ENCODE measurements at regions not wholly inside any gene's neighbourhood (a gene's known extent, or its start where the extent isn't known, plus 50 kb on each side); places are given as distances from the start of the nearest gene placed in this dataset.

- Histone ChIP-seq H3K4me3 (ENCODE audit: insufficient read depth, low read depth, low read length) (no peak overlapping the region), H3K27me3 (ENCODE audit: control insufficient read depth, insufficient read depth, low read length) (no peaks in the 10 kb centered on the region), H3K36me3 (replicated peaks; ENCODE audit: control insufficient read depth, insufficient read depth, low read length) (no peaks in the 10 kb centered on the region)
- DNase-seq = no peak
Observed at GRCh38 chr2:226190479-226191252, 609.0 kb downstream of the IRS1 start.

- Histone ChIP-seq H3K4me3 (ENCODE audit: insufficient read depth, low read depth, low read length) (no peak overlapping the region), H3K27me3 (ENCODE audit: control insufficient read depth, insufficient read depth, low read length) (no peaks in the 10 kb centered on the region), H3K36me3 (replicated peaks; ENCODE audit: control insufficient read depth, insufficient read depth, low read length) (no peaks in the 10 kb centered on the region)
- DNase-seq = no peak
Observed at GRCh38 chr2:226189061-226189460, 610.6 kb downstream of the IRS1 start.

GRCh38 chr2:226187616-226188015 is 612.0 kb downstream of the IRS1 start:
- no peaks in the 10 kb centered on the region for H3K27me3 ChIP-seq (ENCODE audit: control insufficient read depth, insufficient read depth, low read length)

GRCh38 chr2:226187156-226187555 is 612.5 kb downstream of the IRS1 start:
- no peak for DNase-seq
- Histone ChIP-seq H3K27me3 (ENCODE audit: control insufficient read depth, insufficient read depth, low read length) (no peaks in the 10 kb centered on the region), H3K4me3 (ENCODE audit: insufficient read depth, low read depth, low read length) (no peak overlapping the region), H3K36me3 (replicated peaks; ENCODE audit: control insufficient read depth, insufficient read depth, low read length) (no peaks in the 10 kb centered on the region)

More at GRCh38 chr2:226187616-226188015, 612.0 kb downstream of the IRS1 start:
- DNase-seq = no peak
- Histone ChIP-seq H3K4me3 (ENCODE audit: insufficient read depth, low read depth, low read length) (no peak overlapping the region), H3K36me3 (replicated peaks; ENCODE audit: control insufficient read depth, insufficient read depth, low read length) (no peaks in the 10 kb centered on the region)

DNA sequence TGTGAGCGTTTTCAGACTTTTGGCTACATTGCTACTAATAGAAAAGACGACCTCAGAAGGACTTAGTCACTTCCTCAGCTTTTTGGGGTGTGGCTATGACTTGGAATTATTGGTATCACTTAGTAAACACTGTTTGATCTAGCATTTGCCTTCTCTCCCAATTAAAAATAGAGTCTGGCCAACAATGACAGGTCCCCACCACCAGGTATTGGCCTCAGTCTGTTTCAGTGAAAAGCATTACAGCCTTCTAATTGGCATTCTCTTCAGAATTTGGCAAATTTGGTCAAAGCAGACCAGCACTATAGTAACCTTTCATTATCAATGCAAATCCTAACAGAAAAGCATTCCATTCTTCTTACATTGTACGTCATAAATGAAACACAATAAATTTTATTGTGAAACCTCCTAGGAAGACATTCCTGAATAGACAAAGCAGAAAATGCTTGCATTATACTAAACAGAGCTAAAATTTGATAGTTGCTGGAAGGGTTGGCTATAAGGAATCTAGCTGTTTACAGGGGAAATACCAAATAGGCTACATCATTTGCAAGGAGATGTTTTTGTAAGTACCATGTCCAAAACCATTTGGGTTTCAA is 613.9 kb downstream of the IRS1 start:
- no peak for DNase-seq
- no peak overlapping the region for H3K4me3 ChIP-seq (ENCODE audit: insufficient read depth, low read depth, low read length)
- H3K36me3 ChIP-seq (replicated peaks; ENCODE audit: control insufficient read depth, insufficient read depth, low read length) = no peaks in the 10 kb centered on the region
- H3K27me3 ChIP-seq (ENCODE audit: control insufficient read depth, insufficient read depth, low read length) = no peaks in the 10 kb centered on the region

DNA sequence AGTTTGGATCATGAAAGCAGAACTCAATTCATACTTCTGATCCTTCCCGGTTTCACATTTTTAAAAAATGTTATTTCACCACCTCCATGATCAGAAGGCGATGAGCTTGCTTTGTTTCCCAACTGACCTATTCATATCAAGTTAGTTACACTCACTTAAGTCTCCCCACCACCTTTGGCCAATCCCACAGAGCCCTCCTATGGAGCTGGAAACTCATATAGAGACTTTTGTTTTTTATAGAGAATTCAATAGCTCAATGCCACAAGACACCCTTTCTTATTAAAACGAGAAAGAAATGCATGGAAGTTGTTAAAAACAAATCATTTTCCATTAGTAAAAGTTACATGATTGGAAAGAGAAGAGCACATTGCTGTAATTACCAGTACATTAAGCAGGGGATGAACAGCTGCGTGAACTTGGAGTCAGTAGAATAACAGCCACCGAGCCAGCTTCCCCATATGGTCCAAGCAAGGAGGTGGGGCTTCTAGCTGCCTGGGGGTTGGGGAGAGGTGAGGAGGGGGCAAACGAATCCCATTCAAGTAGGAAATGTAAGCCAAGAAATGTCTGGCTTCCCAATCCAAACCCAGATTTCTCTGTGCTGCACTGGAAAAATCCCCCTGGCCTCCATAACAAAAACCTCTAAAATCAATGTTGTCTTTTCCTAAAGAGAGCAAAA is 614.5 kb downstream of the IRS1 start:
- H3K27me3 ChIP-seq (ENCODE audit: control insufficient read depth, insufficient read depth, low read length) = no peaks in the 10 kb centered on the region
- DNase-seq = no peak
- no peak overlapping the region for H3K4me3 ChIP-seq (ENCODE audit: insufficient read depth, low read depth, low read length)
- H3K36me3 ChIP-seq (replicated peaks; ENCODE audit: control insufficient read depth, insufficient read depth, low read length) = no peaks in the 10 kb centered on the region

GRCh38 chr2:226184540-226184939 is 615.1 kb downstream of the IRS1 start:
- DNase-seq = no peak
- H3K4me3 ChIP-seq (ENCODE audit: insufficient read depth, low read depth, low read length) = no peak overlapping the region
- no peaks in the 10 kb centered on the region for H3K27me3 ChIP-seq (ENCODE audit: control insufficient read depth, insufficient read depth, low read length)
- H3K36me3 ChIP-seq (replicated peaks; ENCODE audit: control insufficient read depth, insufficient read depth, low read length) = no peaks in the 10 kb centered on the region

GRCh38 chr2:226183550-226183949 is 616.1 kb downstream of the IRS1 start:
- no peak overlapping the region for H3K4me3 ChIP-seq (ENCODE audit: insufficient read depth, low read depth, low read length)
- no peaks in the 10 kb centered on the region for H3K36me3 ChIP-seq (replicated peaks; ENCODE audit: control insufficient read depth, insufficient read depth, low read length)
- no peaks in the 10 kb centered on the region for H3K27me3 ChIP-seq (ENCODE audit: control insufficient read depth, insufficient read depth, low read length)
- no peak for DNase-seq

- DNase-seq = no peak
- no peaks in the 10 kb centered on the region for H3K27me3 ChIP-seq (ENCODE audit: control insufficient read depth, insufficient read depth, low read length)
- no peak overlapping the region for H3K4me3 ChIP-seq (ENCODE audit: insufficient read depth, low read depth, low read length)
- H3K36me3 ChIP-seq (replicated peaks; ENCODE audit: control insufficient read depth, insufficient read depth, low read length) = no peaks in the 10 kb centered on the region
Observed at GRCh38 chr2:226183033-226183432, 616.6 kb downstream of the IRS1 start.

GRCh38 chr2:226181909-226182308 is 617.7 kb downstream of the IRS1 start:
- H3K27me3 ChIP-seq (ENCODE audit: control insufficient read depth, insufficient read depth, low read length) = no peaks in the 10 kb centered on the region
- no peaks in the 10 kb centered on the region for H3K36me3 ChIP-seq (replicated peaks; ENCODE audit: control insufficient read depth, insufficient read depth, low read length)
- no peak overlapping the region for H3K4me3 ChIP-seq (ENCODE audit: insufficient read depth, low read depth, low read length)
- no peak for DNase-seq

- no peak overlapping the region for H3K4me3 ChIP-seq (ENCODE audit: insufficient read depth, low read depth, low read length)
- H3K27me3 ChIP-seq (ENCODE audit: control insufficient read depth, insufficient read depth, low read length) = no peaks in the 10 kb centered on the region
- no peaks in the 10 kb centered on the region for H3K36me3 ChIP-seq (replicated peaks; ENCODE audit: control insufficient read depth, insufficient read depth, low read length)
- DNase-seq = no peak
Observed at GRCh38 chr2:226180281-226180884, 619.2 kb downstream of the IRS1 start.

- H3K27me3 ChIP-seq (ENCODE audit: control insufficient read depth, insufficient read depth, low read length) = no peaks in the 10 kb centered on the region
- H3K36me3 ChIP-seq (replicated peaks; ENCODE audit: control insufficient read depth, insufficient read depth, low read length) = no peaks in the 10 kb centered on the region
- no peak for DNase-seq
- no peak overlapping the region for H3K4me3 ChIP-seq (ENCODE audit: insufficient read depth, low read depth, low read length)
Observed at GRCh38 chr2:226179010-226179409, 620.6 kb downstream of the IRS1 start.

GRCh38 chr2:226176283-226176984 is 623.2 kb downstream of the IRS1 start:
- no peaks in the 10 kb centered on the region for H3K27me3 ChIP-seq (ENCODE audit: control insufficient read depth, insufficient read depth, low read length)
- no peak for DNase-seq
- no peak overlapping the region for H3K4me3 ChIP-seq (ENCODE audit: insufficient read depth, low read depth, low read length)
- H3K36me3 ChIP-seq (replicated peaks; ENCODE audit: control insufficient read depth, insufficient read depth, low read length) = no peaks in the 10 kb centered on the region

DNA sequence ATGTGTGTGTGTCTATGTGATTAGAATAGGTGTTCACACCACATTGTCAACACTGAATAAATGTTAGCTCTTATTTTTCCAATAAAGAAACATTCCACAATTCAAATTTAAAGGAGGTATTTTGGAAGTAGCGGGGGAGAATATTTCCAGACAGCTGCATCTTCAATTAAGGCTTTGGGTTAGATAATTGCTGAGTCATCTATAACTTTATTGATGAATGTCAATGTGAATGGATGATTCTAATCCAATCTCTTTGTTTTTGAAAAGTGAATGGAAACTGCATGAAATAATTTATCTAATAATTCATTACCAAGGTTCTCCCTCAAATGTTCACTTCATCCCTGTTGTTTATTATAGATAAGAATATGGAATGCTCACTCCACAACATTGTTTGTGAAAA is 625.2 kb downstream of the IRS1 start:
- no peaks in the 10 kb centered on the region for H3K36me3 ChIP-seq (replicated peaks; ENCODE audit: control insufficient read depth, insufficient read depth, low read length)
- H3K27me3 ChIP-seq (ENCODE audit: control insufficient read depth, insufficient read depth, low read length) = no peaks in the 10 kb centered on the region
- DNase-seq = no peak
- no peak overlapping the region for H3K4me3 ChIP-seq (ENCODE audit: insufficient read depth, low read depth, low read length)
